ENCODE measurements at regions not wholly inside any gene's neighbourhood (a gene's known extent, or its start where the extent isn't known, plus 50 kb on each side); places are given as distances from the start of the nearest gene placed in this dataset.
A peak's percentile ranks its signal among the peaks of the same experiment; 100 is the strongest.

DNA sequence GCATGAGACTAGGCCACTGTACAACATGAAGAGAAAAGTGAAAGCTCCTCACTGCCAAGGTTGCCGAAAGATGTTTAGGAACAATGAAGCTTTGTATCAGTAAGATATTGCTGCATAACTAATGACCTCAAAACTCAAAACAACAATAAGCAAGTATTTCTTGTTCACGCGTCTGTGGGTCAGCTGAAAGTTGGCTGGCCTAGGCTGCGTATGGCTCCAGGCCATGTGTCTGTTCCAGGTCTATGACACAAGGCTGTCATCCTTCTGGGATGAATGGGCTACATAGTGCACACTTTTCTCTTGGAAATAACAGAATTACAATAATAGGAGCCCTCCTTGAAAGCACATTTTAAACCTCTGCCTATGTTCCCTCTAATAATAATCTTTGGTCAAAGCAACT lies 515.9 kb downstream of the PLPP3 start:
- DNase-seq (no peak), ATAC-seq (ENCODE audit: low FRiP score) (no peak)
- WGBS, 2 donors: 80 to 81% methylated on average over 4 of the region's 4 CpGs

DNA sequence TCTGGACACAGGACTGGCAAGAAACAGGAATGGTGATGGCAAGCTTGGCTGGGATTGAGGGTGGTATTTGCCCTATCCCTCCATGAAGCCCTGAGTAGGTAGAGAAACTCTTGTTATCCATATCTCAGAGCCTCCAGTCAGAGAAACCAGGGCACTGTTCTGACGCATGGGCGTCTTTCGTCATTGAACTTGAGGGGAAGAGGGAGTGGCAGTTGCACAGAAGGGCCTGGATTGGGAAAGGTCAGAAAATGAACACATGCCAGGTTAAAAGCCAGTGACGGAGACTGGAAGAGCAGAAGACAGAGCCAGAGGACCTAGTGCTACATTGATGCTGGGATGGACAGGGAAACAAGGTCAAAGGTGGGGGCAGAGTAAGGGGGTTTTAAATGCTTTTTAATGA lies 516.7 kb downstream of the PLPP3 start:
- 96 to 99% methylated on average over 4 of the region's 4 CpGs for WGBS, 2 donors
- Histone ChIP-seq H3K27ac (ENCODE audit: low read depth in 1 of 2, low read length in 2 of 2) (no peak overlapping the region), H3K9me3 (ENCODE audit: control insufficient read depth, low read length) (no peaks in the 10 kb centered on the region), H3K27me3 (ENCODE audit: control insufficient read depth in 1 of 2, insufficient read depth in 2 of 2, low read length in 1 of 2) (no peaks in the 10 kb centered on the region), H3K36me3 (ENCODE audit: control insufficient read depth in 1 of 2, insufficient read depth in 2 of 2, low read length in 1 of 2) (peaks cover 0 to under 1% of the 10 kb centered on the region in 2 donors), H3K4me3 (ENCODE audit: low read length in 2 of 2) (no peak overlapping the region), H3K4me1 (ENCODE audit: control insufficient read depth in 1 of 2, insufficient read depth in 2 of 2, low read length in 2 of 2) (peaks cover 5 to 12% of the 10 kb centered on the region in 2 donors)
- DNase-seq: no peak
- intact Hi-C loops (cut with DNase I): loop anchor here in 1 of 2 donors (10.0 kb wide), 1 partner anchor 618 kb away; no protein-coding TSS in a partner anchor
- no peak for ATAC-seq (ENCODE audit: low FRiP score)

More for the DNA sequence above, 515.9 kb downstream of the PLPP3 start:
- Histone ChIP-seq H3K9me3 (ENCODE audit: control insufficient read depth, low read length) (no peaks in the 10 kb centered on the region), H3K4me1 (ENCODE audit: control insufficient read depth in 1 of 2, insufficient read depth in 2 of 2, low read length in 2 of 2) (peaks cover 5 to 12% of the 10 kb centered on the region in 2 donors), H3K4me3 (ENCODE audit: low read length in 2 of 2) (no peak overlapping the region), H3K27me3 (ENCODE audit: control insufficient read depth in 1 of 2, insufficient read depth in 2 of 2, low read length in 1 of 2) (no peaks in the 10 kb centered on the region), H3K27ac (ENCODE audit: low read depth in 1 of 2, low read length in 2 of 2) (no peak overlapping the region), H3K36me3 (ENCODE audit: control insufficient read depth in 1 of 2, insufficient read depth in 2 of 2, low read length in 1 of 2) (no peaks in the 10 kb centered on the region)
- intact Hi-C loops (cut with DNase I): loop anchor here in 1 of 2 donors (10.0 kb wide), 1 partner anchor 619 kb away; no protein-coding TSS in a partner anchor

DNA sequence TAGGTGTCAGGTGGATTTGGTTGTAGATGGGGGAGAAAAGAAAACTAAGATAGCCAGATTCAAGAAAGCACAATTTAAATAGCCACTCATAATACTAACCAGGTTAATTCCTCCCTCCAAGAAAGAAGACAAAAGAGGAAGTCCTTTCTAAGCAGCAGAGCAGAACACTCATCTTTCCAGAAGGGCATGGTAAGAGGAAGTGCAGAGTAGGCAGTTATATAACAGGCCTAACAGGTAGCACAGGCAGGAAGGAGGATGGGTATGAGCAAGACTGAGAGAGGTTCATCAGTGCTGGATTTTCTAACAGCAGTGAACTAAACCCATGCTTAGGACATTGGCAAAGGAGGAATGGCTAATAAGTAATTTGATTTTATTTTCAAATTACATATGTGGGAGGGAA lies 517.5 kb downstream of the PLPP3 start:
- Histone ChIP-seq H3K9me3 (ENCODE audit: control insufficient read depth, low read length) (no peaks in the 10 kb centered on the region), H3K27me3 (ENCODE audit: control insufficient read depth in 1 of 2, insufficient read depth in 2 of 2, low read length in 1 of 2) (no peaks in the 10 kb centered on the region), H3K27ac (ENCODE audit: low read depth in 1 of 2, low read length in 2 of 2) (no peak overlapping the region), H3K36me3 (ENCODE audit: control insufficient read depth in 1 of 2, insufficient read depth in 2 of 2, low read length in 1 of 2) (peaks cover 0 to 1% of the 10 kb centered on the region in 2 donors), H3K4me3 (ENCODE audit: low read length in 2 of 2) (no peak overlapping the region), H3K4me1 (ENCODE audit: control insufficient read depth in 1 of 2, insufficient read depth in 2 of 2, low read length in 2 of 2) (peaks cover 10 to 12% of the 10 kb centered on the region in 2 donors)
- ATAC-seq (ENCODE audit: low FRiP score) (no peak), DNase-seq (no peak)
- intact Hi-C loops (cut with DNase I): loop anchor here in 1 of 2 donors (10.0 kb wide), 1 partner anchor 617 kb away; no protein-coding TSS in a partner anchor

DNA sequence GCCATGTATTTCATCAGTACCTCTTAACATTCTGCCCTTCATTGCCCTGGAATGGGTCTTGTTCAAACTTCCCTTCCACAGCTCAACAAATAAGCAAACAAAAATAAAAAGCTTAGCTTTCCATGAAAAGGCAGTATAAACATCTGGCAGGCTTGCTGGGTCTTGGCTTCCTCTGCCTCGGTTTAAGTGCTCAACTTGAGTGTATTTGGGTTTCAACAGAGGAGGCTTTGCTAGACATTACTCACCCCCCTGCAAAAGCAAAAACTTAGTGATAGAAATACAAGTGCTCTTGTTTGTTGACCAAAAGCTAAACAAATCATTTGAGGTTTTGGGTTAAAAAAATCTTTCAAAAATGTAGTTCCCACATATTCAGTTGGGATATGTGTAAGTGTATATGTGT lies 518.5 kb downstream of the PLPP3 start:
- 13 to 24% methylated on average over 1 of the region's 1 CpG for WGBS, 2 donors

DNA sequence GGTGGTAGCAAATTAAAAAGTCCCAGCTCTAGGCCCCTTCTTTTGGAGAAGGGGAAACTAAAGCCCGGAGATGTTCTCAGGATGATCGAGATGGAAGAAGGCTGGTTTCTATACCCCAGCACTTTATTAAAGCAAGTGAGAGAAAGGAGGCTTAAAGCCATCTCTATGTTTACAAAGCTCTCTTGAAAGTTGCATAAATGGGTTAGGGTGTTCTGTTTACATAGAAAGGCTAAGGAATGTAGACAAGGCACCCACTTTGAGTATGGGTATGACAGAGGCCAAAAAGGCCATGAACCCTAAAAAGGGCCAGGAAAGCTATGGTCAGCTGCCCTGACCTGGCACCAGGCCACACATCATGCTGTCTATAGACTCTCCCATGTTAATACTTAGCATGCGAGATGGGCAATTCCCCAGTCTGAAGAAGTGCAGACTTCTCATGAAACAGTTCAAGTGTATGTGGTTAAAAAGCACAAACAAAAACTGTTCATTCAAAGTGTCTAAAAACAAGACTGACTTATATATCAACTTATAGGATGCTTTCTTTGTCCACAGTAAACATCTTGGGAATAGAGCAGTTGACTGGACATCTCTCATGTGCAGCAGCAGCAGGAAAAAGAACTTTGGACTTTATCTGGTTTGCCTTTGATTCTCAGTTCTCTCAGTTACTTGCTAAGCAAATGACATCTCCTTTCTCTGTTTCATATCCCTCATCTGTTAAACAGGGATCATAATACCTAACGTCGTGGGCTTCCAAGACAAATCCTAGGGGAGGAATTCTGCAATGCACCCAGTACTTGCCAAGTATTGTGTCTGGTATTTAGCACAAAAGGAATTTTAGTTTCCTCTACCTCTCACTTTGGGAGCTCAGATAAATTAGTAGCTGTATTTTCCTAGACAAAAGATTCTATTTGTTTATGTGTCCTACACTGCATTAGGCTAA lies 521.6 kb downstream of the PLPP3 start:
- DNase-seq (no peak), ATAC-seq (ENCODE audit: low FRiP score) (no peak)
- no peaks in the 10 kb centered on the region for H3K9me3 ChIP-seq (ENCODE audit: control insufficient read depth, low read length)
- H3K4me1 ChIP-seq (ENCODE audit: control insufficient read depth in 1 of 2, insufficient read depth in 2 of 2, low read length in 2 of 2): peaks cover 0 to 6% of the 10 kb centered on the region in 2 donors
- intact Hi-C loops (cut with DNase I): no loop called here
- H3K36me3 ChIP-seq (ENCODE audit: control insufficient read depth in 1 of 2, insufficient read depth in 2 of 2, low read length in 1 of 2): peaks cover 0 to 1% of the 10 kb centered on the region in 2 donors
- H3K27me3 ChIP-seq (ENCODE audit: control insufficient read depth in 1 of 2, insufficient read depth in 2 of 2, low read length in 1 of 2): no peaks in the 10 kb centered on the region
- no peak overlapping the region for H3K27ac ChIP-seq (ENCODE audit: low read depth in 1 of 2, low read length in 2 of 2)
- H3K4me3 ChIP-seq (ENCODE audit: low read length in 2 of 2): no peak overlapping the region
- WGBS, 2 donors: 61 to 62% methylated on average over 5 of the region's 5 CpGs

More for the DNA sequence above, 518.5 kb downstream of the PLPP3 start:
- H3K27ac ChIP-seq (ENCODE audit: low read depth in 1 of 2, low read length in 2 of 2): no peak overlapping the region
- H3K27me3 ChIP-seq (ENCODE audit: control insufficient read depth in 1 of 2, insufficient read depth in 2 of 2, low read length in 1 of 2): no peaks in the 10 kb centered on the region
- no peak for DNase-seq
- ATAC-seq (ENCODE audit: low FRiP score): no peak
- H3K9me3 ChIP-seq (ENCODE audit: control insufficient read depth, low read length): no peaks in the 10 kb centered on the region
- intact Hi-C loops (cut with DNase I): loop anchor here in 1 of 2 donors (10.0 kb wide), 1 partner anchor 616 kb away; no protein-coding TSS in a partner anchor
- H3K4me3 ChIP-seq (ENCODE audit: low read length in 2 of 2): no peak overlapping the region
- H3K4me1 ChIP-seq (ENCODE audit: control insufficient read depth in 1 of 2, insufficient read depth in 2 of 2, low read length in 2 of 2): peaks cover 3 to 6% of the 10 kb centered on the region in 2 donors
- H3K36me3 ChIP-seq (ENCODE audit: control insufficient read depth in 1 of 2, insufficient read depth in 2 of 2, low read length in 1 of 2): peaks cover 0 to 1% of the 10 kb centered on the region in 2 donors

DNA sequence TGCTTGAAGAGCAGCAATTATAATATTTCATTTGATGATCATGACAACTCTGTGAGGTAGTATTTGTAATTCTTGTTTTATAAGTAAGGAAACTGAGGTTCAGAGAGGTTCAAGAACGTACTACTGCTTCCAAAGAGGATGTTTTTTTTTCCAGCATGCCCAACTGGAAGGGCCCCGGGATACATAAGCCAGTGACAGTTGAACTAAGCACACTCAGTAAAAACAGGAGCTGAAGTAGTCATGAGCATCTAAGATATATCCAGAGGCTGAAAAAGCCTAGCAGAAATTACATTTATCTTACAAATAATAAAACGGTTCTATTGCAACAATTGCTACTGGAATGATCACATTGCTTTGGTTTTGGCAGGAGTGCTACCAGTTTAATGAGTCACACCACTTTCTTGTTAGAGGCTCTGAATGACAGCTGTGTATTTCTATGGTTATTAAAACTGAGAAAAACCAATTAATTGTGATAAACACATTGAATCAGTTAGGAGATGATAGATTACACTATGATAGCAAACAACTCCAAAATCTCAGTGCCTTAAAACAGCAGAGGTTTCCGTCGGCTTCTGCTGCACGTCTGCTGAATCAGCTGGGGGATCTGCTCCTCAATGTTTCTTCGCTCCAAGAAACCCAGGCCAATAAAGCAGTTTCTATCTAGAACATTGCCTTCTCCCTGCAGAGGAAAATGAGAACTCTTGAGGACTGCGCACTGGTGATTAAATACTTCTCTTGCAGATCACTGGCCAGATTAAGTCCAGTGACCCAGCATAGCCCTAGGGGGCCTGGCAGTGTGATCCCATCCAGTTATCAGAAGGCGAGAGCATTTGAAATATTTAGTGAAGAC lies 522.7 kb downstream of the PLPP3 start:
- ATAC-seq (ENCODE audit: low FRiP score) (peak; percentile 38), DNase-seq (no peak)
- intact Hi-C loops (cut with DNase I): no loop called here
- H3K4me1 ChIP-seq (ENCODE audit: control insufficient read depth in 1 of 2, insufficient read depth in 2 of 2, low read length in 2 of 2): peaks cover 0 to 6% of the 10 kb centered on the region in 2 donors
- H3K27me3 ChIP-seq (ENCODE audit: control insufficient read depth in 1 of 2, insufficient read depth in 2 of 2, low read length in 1 of 2): no peaks in the 10 kb centered on the region
- 69 to 72% methylated on average over 9 of the region's 9 CpGs for WGBS, 2 donors
- H3K9me3 ChIP-seq (ENCODE audit: control insufficient read depth, low read length): no peaks in the 10 kb centered on the region
- H3K4me3 ChIP-seq (ENCODE audit: low read length in 2 of 2): no peak overlapping the region
- H3K27ac ChIP-seq (ENCODE audit: low read depth in 1 of 2, low read length in 2 of 2): no peak overlapping the region
- peaks cover 0 to 1% of the 10 kb centered on the region in 2 donors for H3K36me3 ChIP-seq (ENCODE audit: control insufficient read depth in 1 of 2, insufficient read depth in 2 of 2, low read length in 1 of 2)

DNA sequence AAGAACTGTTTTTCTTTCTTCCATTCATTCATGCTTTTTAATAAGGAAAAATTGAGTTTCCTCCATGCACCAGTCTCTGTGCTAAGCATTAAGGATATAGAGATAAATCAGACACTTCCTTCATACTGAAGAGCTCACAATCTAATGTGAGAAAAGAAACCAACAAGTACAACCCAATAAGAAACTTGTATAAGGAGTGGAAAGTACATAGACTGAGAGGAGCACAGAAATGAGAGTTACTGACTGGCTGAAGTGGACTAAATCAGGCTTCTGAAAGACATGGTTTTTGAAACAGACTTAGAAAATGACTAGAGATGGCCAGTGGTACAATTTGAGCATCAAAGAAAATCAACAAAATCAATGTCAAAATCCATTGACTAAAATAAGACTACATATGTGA lies 524.4 kb downstream of the PLPP3 start:
- Histone ChIP-seq H3K4me1 (ENCODE audit: control insufficient read depth in 1 of 2, insufficient read depth in 2 of 2, low read length in 2 of 2) (peaks cover 0 to 6% of the 10 kb centered on the region in 2 donors), H3K4me3 (ENCODE audit: low read length in 2 of 2) (no peak overlapping the region), H3K27ac (ENCODE audit: low read depth in 1 of 2, low read length in 2 of 2) (no peak overlapping the region), H3K36me3 (ENCODE audit: control insufficient read depth in 1 of 2, insufficient read depth in 2 of 2, low read length in 1 of 2) (peaks cover 0 to 1% of the 10 kb centered on the region in 2 donors), H3K9me3 (ENCODE audit: control insufficient read depth, low read length) (no peaks in the 10 kb centered on the region), H3K27me3 (ENCODE audit: control insufficient read depth in 1 of 2, insufficient read depth in 2 of 2, low read length in 1 of 2) (no peaks in the 10 kb centered on the region)
- ATAC-seq (ENCODE audit: low FRiP score): no peak
- intact Hi-C loops (cut with DNase I): no loop called here
- DNase-seq: no peak

DNA sequence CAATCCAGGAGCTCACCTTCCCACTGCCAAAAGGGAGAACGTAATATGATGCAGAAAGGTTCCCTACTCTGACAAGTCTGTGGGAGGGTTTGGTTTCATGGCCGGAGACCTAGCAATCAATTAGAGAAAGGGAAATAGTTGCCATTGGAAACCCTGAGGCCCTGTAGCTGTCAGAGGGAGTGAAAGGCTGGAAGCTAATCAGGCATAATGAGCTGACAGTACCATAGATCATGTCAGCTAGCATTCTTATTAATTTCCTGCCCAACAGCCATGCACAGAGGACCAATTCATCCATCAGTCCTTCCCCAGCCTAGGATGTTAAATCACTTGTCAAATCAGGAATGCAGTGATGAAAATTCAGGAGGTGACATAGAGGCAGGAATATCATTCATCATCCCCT lies 527.3 kb downstream of the PLPP3 start:
- peaks cover 0 to 2% of the 10 kb centered on the region in 2 donors for H3K4me1 ChIP-seq (ENCODE audit: control insufficient read depth in 1 of 2, insufficient read depth in 2 of 2, low read length in 2 of 2)
- H3K4me3 ChIP-seq (ENCODE audit: low read length in 2 of 2): no peak overlapping the region
- DNase-seq (no peak), ATAC-seq (ENCODE audit: low FRiP score) (no peak)
- no peaks in the 10 kb centered on the region for H3K36me3 ChIP-seq (ENCODE audit: control insufficient read depth in 1 of 2, insufficient read depth in 2 of 2, low read length in 1 of 2)
- no peaks in the 10 kb centered on the region for H3K9me3 ChIP-seq (ENCODE audit: control insufficient read depth, low read length)
- WGBS, 2 donors: 96 to 98% methylated on average over 2 of the region's 2 CpGs
- no peak overlapping the region for H3K27ac ChIP-seq (ENCODE audit: low read depth in 1 of 2, low read length in 2 of 2)
- intact Hi-C loops (cut with DNase I): no loop called here
- no peaks in the 10 kb centered on the region for H3K27me3 ChIP-seq (ENCODE audit: control insufficient read depth in 1 of 2, insufficient read depth in 2 of 2, low read length in 1 of 2)

Measured in aorta (tissue), 5 donors.